Kidney (tissue), 13 donors: ENCODE measurements at regions not wholly inside any gene's neighbourhood (a gene's known extent, or its start where the extent isn't known, plus 50 kb on each side); places are given as distances from the start of the nearest gene placed in this dataset.

ENCODE experiments used
- DNase-seq, 5 donors: peaks; one replicate each; pipeline ENCODE4 v3.0.0-alpha.2; 2013 to 2020
- FAIRE-seq: peaks from 2 replicates; lab custom pipeline; 2012; peaks lifted over from hg19 to GRCh38; lab: Jason Lieb, UNC
- H3K27ac ChIP-seq, 2 donors: one replicate each; pipeline ENCODE4 v1.7.0; 2013; ENCODE audit warnings: low read depth in 2 of 2, low read length in 2 of 2, inconsistent platforms in 1 of 2
- H3K27me3 ChIP-seq: one replicate; pipeline ENCODE4 v1.7.1; 2013; ENCODE audit warnings: low read length, inconsistent platforms; ENCODE audit not compliant: control insufficient read depth, insufficient read depth
- H3K36me3 ChIP-seq, 3 donors: one replicate each; pipeline versions ENCODE4 v1.7.0 to v1.7.1; 2013; ENCODE audit warnings: low read length in 3 of 3, control low read depth in 1 of 3, inconsistent platforms in 1 of 3; ENCODE audit not compliant: insufficient read depth in 3 of 3, control insufficient read depth in 2 of 3
- H3K4me1 ChIP-seq, 3 donors: one replicate each; pipeline versions ENCODE4 v1.7.0 to v1.7.1; 2013; ENCODE audit warnings: low read length in 3 of 3, inconsistent platforms in 1 of 3, low read depth in 1 of 3; ENCODE audit not compliant: control insufficient read depth in 2 of 3, insufficient read depth in 2 of 3
- H3K4me3 ChIP-seq, 3 donors: one replicate each; pipeline versions ENCODE4 v1.7.0 to v1.8.1; 2013; ENCODE audit warnings: low read length in 3 of 3, control low read depth in 1 of 3, inconsistent platforms in 1 of 3
- H3K9ac ChIP-seq, 3 donors: one replicate each; pipeline versions ENCODE4 v1.7.0 to v1.7.1; 2013; ENCODE audit warnings: low read length in 3 of 3, control low read depth in 1 of 3, inconsistent platforms in 1 of 3
- H3K9me3 ChIP-seq, 3 donors: one replicate each; pipeline versions ENCODE4 v1.7.0 to v1.7.1; 2013; ENCODE audit warnings: low read length in 3 of 3, control low read depth in 1 of 3, inconsistent platforms in 1 of 3; ENCODE audit not compliant: control insufficient read depth in 2 of 3, insufficient read depth in 1 of 3
- CTCF ChIP-seq: IDR thresholded peaks from 3 replicates; pipeline ENCODE4 v1.5.1; 2012; ENCODE audit warnings: mild to moderate bottlenecking, moderate library complexity, borderline replicate concordance; ENCODE audit not compliant: insufficient read depth; ENCODE audit errors: extremely low read depth
- intact Hi-C: fragments of 100-400 bp; cut with DNase I; formaldehyde crosslinking; loops from one replicate; pipeline ENCODE4 v1.11.1; 2022
- donor health status: control.
- donor health status: control.
- donor health status: control.
- donor health status: control.
- donor health status: control.
- donor health status: DM: yes; HTN: yes; CAD: no.
- donor health status: Normal renal cell carcinoma (clear cell type).

- intact Hi-C loops: no loop called here
- TF ChIP-seq CTCF: no peak
- no peaks in the 10 kb centered on the region for H3K36me3 ChIP-seq
- DNase-seq (no peak), FAIRE-seq (no peak)
- no peak overlapping the region for H3K9ac ChIP-seq
- H3K27me3 ChIP-seq: no peaks in the 10 kb centered on the region
- H3K4me3 ChIP-seq: no peak overlapping the region
- peaks cover 0 to 3% (median 2%) of the 10 kb centered on the region in 3 donors for H3K9me3 ChIP-seq
- H3K4me1 ChIP-seq: peaks cover 0 to 5% (median 0%) of the 10 kb centered on the region in 3 donors
- H3K27ac ChIP-seq: no peak overlapping the region
Measured at GRCh38 chr10:78639629-78640028, 429.1 kb upstream of the ZMIZ1 start.

GRCh38 chr10:78640796-78641636 lies 427.8 kb upstream of the ZMIZ1 start:
- no peak overlapping the region for H3K9ac ChIP-seq
- no peaks in the 10 kb centered on the region for H3K36me3 ChIP-seq
- no peak for FAIRE-seq
- H3K9me3 ChIP-seq: peaks cover 0 to 4% (median 3%) of the 10 kb centered on the region in 3 donors
- H3K27ac ChIP-seq: no peak overlapping the region
- no peaks in the 10 kb centered on the region for H3K27me3 ChIP-seq
- intact Hi-C loops: no loop called here
- no peak for TF ChIP-seq CTCF
- peaks cover 0 to 5% (median 0%) of the 10 kb centered on the region in 3 donors for H3K4me1 ChIP-seq
- DNase-seq: peak in 4 of 5 donors; percentile 50 to 86 (median 69)
- H3K4me3 ChIP-seq: no peak overlapping the region

- FAIRE-seq: no peak
- DNase-seq: peak in 2 of 5 donors; percentile 16 to 30
- no peak for TF ChIP-seq CTCF
- no peaks in the 10 kb centered on the region for H3K36me3 ChIP-seq
- H3K27ac ChIP-seq: no peak overlapping the region
- H3K9ac ChIP-seq: no peak overlapping the region
- peaks cover 0 to 4% (median 3%) of the 10 kb centered on the region in 3 donors for H3K9me3 ChIP-seq
- intact Hi-C loops: no loop called here
- peaks cover 0 to 5% (median 0%) of the 10 kb centered on the region in 3 donors for H3K4me1 ChIP-seq
- no peak overlapping the region for H3K4me3 ChIP-seq
- no peaks in the 10 kb centered on the region for H3K27me3 ChIP-seq
Measured at GRCh38 chr10:78641693-78642092, 427.1 kb upstream of the ZMIZ1 start.
